ENCODE measurements at regions not wholly inside any gene's neighbourhood (a gene's known extent, or its start where the extent isn't known, plus 50 kb on each side); places are given as distances from the start of the nearest gene placed in this dataset.

DNA sequence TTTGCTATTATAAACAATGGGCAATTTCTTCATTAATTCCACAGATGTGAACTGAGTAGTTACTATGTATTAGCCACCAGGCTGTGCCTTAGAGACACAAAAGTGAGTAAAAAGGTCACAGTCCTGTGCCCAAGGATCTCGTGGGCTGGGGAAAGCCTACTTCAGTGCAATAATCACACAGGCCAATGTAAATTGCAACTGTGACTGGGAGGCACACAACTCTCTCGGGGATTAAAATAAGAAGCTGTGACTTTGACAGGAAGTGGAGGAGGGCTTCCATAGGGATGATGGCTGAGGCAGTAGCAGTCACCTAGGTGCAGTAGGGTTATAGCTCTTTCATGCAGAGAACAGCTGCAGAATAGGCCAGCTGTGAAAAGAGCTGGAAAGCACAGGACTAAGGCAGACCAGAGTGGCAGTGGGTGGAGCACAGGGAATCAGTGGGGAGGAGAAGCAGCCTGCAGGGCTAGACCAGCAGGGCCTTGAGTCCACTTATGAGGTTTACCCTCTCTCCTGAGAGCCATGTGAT, 121.9 kb downstream of the MAB21L3 start:
- DNase-seq (ENCODE audit: low spot score) = no peak

DNA sequence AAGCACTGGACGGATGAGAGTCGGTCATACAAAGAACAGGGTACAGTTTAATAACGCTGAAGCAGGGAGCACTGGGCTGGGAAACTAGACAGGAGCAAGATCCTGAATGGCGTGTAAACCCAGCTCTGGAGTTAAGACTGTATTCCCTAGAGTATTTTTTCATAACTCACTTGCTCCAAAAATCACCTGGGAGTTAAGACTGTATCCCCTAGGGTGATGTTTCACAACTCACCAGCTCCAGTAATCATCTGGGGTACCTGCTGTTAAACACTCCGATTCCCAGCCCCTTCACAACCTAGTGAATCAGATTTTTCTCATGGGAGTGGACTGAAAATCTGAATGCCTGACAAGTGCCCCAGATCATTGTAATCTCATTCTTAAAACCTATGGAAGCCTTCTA, 123.2 kb downstream of the MAB21L3 start:
- no peak for DNase-seq (ENCODE audit: low spot score)

DNA sequence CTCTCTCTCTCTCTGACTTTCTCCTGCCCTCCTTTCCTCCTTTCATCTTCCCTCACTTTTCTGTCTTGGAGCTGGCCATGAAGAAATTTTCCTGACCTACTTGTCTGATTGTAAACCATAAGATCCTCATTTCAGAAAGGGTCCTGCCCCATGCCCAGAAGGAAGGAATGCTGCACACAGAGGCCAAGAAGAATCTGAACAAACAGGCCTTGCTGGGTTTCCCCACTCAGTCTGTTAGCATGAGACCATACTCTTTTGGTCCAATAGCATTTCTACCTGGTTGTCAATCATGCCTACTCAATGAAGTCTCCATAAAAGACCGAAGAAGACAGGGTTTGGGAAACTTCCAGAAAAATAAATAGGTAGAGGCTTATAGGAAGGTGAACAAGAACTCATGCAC, 128.7 kb downstream of the MAB21L3 start:
- no peak for DNase-seq (ENCODE audit: low spot score)

DNA sequence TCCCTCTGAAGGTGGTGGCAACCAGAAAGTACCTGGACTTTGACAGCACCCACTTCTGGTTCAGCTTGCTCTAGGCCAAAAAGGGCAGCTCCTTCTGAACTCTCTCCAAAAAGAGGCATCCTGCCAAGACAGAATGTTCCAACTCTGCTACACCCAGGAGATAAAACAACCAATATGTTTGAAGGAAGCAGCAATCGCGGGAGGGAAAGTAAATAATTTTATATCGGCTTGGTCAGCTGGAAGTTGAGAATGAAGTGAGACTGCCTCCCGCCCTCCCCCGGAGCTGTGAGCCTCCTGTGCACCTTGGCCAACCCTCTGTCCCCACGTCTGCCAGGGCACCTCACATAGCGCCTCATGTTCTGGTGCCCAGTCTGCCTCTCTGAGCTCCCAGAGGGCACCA, 130.3 kb upstream of the ATP1A1 start:
- no peak for DNase-seq (ENCODE audit: low spot score)

DNA sequence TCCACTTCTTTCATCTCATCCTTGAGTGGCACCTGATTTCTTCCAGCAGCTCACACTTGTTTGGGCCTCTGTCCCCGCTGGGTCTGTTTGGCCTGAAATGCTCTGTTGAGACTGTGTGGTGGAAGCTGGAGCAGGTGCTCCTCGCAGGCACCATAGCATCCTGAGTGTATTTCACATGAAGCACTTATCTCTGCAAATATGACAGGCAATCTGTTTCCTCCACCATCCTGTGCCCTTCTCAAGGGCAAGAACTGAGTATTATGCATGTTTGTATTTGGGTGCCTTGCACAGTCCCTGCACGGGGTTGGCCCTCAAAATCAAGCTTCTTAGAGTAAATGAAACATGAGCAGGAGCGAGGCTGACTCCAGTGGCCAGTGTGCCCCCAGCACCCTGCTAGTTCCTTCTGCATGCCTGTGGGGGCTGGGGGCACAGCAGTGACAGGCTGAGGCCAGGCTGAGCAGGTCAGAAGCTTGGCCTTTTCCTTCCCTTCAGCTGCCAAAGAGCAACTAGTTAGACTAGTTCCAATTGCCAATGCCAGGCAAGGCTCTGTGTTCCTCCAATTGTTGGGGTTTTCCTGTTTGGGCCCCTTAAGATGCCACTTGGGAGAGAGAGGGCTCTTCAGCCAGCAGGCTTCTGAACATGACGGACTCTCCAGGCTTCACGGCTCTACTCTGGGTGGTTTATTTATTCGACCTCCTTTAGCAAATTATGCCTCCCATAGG, 129.6 kb upstream of the ATP1A1 start:
- no peak for DNase-seq (ENCODE audit: low spot score)

DNA sequence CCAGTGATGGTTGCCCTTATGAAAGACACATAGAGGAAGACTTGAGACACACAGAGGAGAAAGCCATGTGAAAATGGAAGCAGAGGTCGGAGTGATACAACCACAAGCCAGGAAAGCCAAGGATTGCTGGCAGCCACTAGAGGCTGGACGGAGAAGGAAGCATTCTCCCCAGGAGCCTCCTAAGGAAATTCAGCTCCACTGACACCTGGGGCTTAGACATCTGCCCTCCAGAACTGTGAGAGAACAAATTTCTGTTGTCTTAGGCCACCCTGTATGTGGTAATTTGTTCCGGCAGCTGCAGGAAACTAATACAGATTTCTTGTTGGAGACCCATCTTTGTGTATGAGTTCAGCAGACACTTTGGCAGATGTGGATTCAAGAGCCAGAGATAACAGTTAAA, 126.9 kb upstream of the ATP1A1 start:
- no peak for DNase-seq (ENCODE audit: low spot score)

DNA sequence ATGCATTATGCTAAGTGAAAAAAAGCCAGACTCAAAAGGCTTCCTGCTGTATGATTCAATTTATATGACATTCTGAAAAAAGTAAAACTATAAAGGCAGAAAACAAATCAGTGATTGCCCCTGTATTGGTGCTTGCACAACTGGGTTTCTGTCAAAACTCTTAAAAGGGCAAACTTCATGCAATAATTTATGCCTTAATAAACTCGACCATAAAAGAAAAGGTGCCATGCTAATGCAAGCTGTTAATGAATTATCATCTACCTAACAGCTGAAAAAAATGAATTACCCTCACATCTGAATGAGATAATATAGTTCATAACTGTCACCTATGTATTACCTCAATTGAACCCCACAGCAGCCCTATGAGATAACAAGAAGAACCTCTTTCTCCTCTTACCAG, 120.8 kb upstream of the ATP1A1 start:
- DNase-seq (ENCODE audit: low spot score) = no peak

DNA sequence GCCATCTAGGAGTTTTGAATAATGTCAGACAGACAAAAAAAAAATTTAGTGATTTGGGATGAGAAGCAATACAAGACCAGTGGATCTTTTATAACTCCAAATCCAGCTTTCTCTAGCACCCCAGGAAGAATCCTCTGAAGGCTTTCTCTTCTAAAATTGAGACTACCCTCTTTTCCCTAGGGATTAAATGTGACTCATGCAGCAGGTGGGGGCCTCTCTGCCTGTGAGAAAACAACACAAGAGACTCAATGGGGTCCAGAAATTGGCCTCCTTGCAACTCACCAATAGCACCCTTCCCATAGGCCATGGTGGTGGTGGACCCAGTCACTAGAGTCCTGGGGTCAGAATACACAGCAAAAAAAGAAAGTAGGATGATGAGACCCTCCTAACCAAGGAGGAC, 120.3 kb upstream of the ATP1A1 start:
- no peak for DNase-seq (ENCODE audit: low spot score)

DNA sequence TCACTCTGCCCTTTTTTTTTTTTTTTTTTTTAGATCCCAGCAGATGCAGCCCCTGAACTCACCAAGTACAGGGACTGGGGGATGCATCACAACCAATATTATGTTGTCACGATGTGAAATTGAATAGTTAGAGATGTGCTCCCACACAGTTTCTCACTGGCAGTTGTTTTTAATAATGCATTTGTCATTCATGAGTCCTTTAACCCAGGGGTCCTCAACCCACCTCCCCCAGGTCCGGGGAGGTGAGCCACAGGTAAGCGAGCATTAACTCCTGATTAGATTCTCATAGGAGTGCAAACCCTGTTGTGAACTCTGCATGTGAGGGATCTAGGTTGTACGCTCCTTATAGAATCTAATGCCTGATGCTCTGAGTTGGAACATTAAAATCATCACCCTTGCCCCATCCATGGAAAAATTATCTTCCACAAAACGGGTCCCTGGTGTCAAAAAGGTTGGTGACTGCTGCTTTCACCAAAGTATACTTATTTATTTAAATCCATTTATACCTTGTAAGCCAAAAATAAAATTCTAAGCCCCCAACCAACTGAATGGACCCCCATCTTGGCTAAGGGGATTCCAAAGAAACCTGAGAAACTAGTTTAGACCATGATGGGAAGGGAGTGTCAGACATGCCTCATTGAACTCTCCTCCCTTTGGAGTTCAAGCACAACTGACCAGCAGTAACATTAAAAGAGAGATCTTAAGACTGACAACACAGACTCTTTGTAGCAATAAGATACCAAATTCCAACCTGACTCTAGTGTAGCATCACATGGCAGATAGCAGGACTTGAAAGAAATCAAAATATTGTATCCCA, 119.3 kb upstream of the ATP1A1 start:
- no peak for DNase-seq (ENCODE audit: low spot score)

DNA sequence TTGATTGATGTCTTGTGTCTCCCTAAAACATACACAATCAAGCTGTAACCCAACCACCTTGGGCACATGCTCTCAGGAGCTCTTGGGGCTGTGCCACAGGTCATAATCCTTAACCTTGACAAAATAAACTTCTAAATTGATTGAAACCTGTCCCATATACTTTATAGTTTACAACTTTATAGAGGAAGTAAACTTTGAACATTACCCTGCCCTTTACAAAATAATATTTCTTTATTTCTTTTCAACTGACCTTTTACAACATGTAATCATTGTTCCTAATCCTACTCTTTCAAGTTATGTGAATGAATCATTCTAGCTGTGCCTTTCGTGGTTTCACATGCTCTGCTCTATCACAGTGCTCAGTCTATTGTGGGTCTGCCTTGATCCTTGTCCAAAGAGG, 118.3 kb upstream of the ATP1A1 start:
- no peak for DNase-seq (ENCODE audit: low spot score)

DNA sequence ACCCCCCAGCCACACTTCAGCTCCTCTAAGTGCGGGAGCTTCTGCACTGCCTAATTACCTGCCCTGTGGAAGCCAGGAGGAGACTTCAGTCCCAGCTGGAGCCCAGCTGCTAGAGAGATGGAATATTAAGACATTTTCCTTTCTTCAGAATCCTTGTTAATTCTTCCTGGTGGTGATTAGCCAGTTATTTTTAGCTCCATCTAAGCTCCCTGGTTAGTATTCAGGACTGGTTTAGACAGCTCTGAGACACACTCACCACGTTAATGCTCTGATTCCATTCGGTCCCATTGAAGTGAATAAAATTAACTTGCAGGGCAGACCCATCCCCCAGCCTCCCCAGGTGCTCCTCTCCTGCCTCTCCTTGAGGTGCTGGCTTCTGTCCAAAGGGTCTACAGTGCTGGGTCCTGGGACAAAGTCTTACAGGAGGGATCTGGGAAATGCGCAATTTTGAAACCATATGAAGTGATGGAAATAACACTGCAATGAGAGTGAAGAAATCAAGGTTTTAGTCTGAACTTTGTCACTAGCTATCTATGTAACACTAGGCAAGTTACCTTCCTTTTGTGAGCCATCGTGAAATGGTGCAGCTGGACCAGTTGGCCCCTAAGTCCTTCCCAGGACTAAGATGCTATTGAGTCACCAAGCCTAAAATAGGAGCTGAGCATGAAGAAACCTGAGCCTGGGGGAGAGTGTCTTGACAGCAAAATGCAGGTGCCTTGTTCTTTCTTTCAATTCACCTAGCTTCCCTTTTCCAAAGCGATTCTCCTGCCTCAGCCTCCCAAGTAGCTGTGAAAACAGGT, 117.4 kb upstream of the ATP1A1 start:
- no peak for DNase-seq (ENCODE audit: low spot score)

DNA sequence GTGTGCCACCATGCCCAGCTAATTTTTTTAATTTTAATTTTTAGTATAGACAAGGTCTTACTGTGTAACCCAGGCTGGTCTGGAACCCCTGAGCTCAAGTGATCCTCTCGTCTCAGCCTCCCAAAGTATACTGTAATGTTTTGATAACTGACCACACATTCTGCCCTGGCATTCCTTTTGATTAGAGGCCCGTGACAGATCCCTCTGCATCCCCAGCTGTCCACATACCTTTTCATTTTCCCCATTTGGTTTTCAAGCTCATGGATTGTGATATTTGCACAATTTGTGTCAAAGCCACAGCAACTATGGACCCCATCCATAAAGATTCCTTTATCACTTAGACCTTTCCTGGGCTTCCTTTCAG, 116.8 kb upstream of the ATP1A1 start:
- DNase-seq (ENCODE audit: low spot score) = no peak

DNA sequence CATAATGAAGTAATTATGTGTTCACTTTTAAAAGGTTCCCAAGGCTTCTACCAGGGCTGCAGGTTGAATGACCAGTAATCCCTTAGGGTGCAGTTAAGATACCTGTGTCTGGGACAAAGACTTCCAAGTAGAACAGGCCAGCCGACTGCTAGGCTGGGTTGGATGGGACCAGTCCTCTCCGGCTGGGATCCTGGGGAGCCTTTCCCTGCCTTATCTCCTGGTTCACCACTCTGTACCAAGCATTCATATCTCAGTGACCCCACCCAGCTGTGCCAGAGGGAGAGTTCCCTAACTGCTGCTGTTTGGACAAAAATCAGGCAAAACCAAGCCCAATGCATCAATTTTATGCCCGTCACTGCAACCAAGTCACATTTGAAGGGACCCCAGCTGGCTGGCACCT, 116.2 kb upstream of the ATP1A1 start:
- no peak for DNase-seq (ENCODE audit: low spot score)

DNA sequence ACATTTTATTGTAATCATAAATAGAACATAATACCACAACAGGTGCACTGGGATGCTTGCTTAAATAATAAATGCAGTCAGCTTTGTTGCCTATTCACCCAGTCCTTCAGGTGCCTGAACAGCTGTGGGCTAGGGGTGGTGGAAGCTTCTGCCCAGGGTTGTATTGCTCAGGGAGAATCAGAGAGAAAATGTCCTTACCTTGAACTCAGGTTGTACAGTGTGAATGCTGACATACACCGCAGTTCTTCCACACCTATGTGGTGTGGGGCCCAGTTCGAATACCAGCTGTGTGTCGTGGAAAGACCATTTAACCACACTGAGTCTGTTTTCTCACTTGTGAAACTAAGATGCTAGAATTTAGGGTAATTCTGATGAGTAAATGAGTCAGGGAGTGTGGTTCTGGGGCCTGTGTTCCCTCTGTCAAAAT, 115.7 kb upstream of the ATP1A1 start:
- no peak for DNase-seq (ENCODE audit: low spot score)

DNA sequence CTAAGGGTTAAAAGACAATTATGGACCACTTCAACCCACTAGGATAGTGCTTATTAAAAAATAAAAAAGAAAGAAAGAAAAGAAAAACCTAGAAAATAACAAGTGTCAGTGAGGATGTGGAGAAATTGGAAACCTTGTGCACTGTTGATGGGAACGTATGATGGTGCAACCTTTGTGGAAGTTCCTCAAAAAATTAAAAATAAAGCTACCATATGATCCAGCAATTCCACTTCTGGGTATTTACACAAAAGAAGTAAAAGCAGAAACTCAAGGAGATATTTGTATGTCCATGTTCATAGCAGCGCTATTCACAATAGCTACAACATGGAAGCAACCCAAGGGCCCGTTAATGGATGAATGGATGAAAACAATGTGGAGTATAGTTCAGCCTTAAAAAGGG, 115.2 kb upstream of the ATP1A1 start:
- DNase-seq (ENCODE audit: low spot score) = no peak

DNA sequence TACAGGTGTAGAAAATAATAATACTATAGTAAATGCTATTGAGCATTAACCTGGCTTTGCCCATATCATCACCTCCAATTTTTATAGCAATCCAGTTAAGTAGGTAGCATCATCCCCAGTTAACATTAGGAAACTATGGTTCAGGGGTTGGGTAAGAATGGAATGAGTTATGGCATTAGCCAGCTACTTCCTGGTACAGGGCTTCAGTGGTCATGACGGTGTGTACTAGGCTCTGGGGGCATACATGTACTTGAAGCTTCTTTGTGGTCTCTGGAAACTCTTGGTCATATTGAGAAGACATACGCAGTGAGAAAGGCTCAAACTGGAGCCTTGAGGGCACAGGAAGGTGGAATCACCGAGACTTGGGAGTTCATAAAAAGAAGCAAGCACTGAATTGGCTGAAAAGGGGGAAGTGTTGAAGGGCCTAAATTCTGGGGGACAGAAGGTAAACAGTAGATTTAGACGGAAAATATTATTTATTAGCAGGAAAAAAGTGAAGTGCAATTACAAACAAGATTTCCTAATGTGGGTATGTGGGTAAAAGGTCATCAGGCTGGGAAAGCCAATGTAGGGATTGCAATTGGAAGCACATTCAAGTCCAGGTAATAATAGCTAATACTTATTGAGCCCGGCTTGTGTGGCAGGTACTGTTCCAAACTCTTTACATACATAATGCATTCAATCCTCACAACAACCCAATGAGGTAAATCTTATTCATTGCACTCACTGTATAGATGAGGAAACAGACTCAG, 114.2 kb upstream of the ATP1A1 start:
- DNase-seq (ENCODE audit: low spot score) = no peak

DNA sequence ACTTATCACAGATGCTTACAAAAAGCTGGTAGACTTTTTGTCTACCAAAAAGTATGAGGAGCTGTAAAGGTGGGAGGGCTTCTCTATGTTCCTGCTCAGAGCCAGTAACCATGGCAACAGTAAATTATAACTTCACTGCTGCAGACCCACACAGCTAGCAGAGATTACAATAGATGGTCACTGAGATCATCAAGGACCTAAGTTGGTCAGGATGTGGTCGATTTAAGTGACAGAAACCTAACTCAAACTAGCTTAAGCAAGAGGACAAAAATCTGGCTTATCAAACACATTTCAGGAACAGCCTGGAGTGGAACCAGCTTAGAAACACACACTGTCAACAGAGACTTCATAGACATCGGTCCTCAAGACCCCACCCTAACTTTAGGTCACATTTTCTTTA, 113.4 kb upstream of the ATP1A1 start:
- DNase-seq (ENCODE audit: low spot score) = no peak

DNA sequence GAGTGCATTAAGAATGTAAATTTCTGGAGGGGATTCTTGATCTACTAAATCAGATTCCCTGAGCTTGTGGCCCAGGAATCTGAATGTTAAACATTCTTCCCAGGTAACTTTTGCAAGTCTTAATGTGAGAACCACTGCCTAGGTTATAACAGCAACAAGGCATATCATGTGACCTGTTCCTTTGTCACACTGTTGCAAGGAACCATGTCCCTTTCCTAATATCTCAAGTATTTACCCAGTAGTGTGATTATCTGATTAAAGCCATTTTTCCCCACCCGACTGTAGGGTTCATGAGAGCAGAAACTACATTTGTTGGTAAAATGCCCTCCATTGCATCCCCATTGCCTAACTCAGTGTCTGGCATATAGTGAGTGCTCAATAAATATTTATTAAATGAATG, 112.9 kb upstream of the ATP1A1 start:
- DNase-seq (ENCODE audit: low spot score) = no peak

DNA sequence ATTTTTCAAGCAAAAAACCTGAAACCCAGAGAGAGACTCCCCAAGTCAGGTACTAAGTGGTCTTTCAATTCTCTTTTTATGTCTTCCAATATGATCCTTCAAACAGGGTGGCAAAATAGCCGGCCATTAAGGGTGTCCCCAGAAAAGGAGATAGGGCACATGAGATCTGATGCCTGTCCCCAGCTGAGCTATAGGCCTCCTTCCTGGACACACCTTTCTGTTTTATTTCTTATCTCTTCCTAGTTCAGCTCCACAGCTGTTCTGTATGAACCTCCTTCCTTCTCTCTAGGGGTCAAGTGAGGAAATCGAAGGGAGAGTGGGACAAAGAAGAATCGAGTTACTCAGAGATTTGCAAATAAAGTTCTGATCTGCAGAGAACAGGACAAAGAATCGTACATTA, 112.4 kb upstream of the ATP1A1 start:
- no peak for DNase-seq (ENCODE audit: low spot score)

DNA sequence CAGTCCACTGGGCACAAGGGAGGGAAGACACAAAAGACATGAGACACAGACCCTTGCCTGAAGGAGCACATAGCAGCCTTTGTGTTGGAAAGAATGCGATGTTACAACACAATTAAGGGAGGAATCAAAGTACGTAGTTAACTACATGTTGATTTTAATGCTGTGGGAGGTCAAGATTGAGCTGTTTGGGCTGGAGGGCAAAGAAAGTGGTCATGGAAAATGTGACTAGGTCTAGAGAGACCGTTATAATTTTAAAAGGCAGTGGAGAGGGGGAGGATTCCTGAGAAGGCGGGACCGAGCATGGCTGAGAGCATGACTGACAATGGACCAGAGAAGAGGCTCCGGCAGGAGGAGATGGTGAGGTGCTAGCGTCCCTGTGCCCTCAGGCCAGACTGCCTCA, 111.8 kb upstream of the ATP1A1 start:
- DNase-seq (ENCODE audit: low spot score) = no peak

DNA sequence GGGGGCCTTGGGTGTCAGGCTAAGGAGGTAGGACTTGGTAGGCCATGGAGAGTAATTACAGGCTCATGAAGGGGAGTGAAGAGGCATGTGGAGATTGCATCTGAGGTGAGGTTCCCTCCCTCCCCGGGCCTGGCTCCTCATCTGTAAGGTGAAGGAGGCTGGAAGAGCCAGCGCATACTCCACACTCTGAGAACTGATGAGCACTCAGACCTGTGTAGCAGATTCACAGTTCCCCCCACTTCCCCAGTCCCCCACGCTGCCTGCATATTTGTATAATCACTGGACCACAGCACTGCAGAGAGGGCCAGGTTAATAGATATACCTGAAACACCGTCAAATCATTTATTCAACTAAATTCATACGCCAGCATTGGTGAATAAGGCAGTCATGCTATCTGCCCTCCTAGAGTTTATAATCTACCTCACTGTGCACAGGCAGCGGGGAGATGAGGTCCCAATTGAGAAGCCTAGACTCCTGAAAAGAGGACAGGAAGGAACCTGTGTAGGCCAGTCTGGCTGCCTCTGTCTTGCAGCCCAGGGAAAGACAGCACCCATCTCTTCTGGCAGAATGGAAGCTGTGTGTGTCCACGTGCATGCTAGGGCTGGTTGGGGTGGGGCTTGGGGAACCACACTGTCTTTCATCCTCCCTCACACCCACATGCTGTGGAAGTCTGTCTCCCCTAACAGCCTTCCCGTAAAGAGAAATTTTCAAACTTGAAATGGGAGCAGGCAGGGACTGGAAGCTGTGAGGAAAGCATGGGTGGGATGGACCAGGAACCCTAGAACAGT, 110.6 kb upstream of the ATP1A1 start:
- no peak for DNase-seq (ENCODE audit: low spot score)

Data from Ammon's horn (tissue), 1 donor.